HEK293T (cell line): ENCODE measurements at regions not wholly inside any gene's neighbourhood (a gene's known extent, or its start where the extent isn't known, plus 50 kb on each side); places are given as distances from the start of the nearest gene placed in this dataset.

Experiments
- BHLHE40 ChIP-seq: fragments of 450-650 bp; IDR thresholded peaks from 2 replicates; pipeline ENCODE4 v1.6.1; 2016; ENCODE audit warnings: mild to moderate bottlenecking, moderate library complexity, borderline replicate concordance
- FOXK2 ChIP-seq: fragments of 450-650 bp; IDR thresholded peaks from 2 replicates; pipeline ENCODE4 v1.6.1; 2016; ENCODE audit warnings: mild to moderate bottlenecking
- FOXM1 ChIP-seq: fragments of 450-650 bp; IDR thresholded peaks from 2 replicates; pipeline ENCODE4 v1.6.1; 2017; ENCODE audit warnings: mild to moderate bottlenecking, borderline replicate concordance
- HDGF ChIP-seq: fragments of 450-650 bp; IDR thresholded peaks from 2 replicates; pipeline ENCODE4 v1.6.1; 2017; ENCODE audit warnings: antibody characterized with exemption, borderline replicate concordance
- L3MBTL2 ChIP-seq: fragments of 450-650 bp; conservative IDR thresholded peaks from 2 replicates; pipeline ENCODE4 v1.6.1; 2016; ENCODE audit warnings: mild to moderate bottlenecking
- NFRKB ChIP-seq: fragments of 450-650 bp; IDR thresholded peaks from 2 replicates; pipeline ENCODE4 v1.6.1; 2016; ENCODE audit warnings: mild to moderate bottlenecking, moderate library complexity
- SP1 ChIP-seq: fragments of 450-650 bp; IDR thresholded peaks from 2 replicates; pipeline ENCODE4 v1.6.1; 2017
- ZNF384 ChIP-seq: fragments of 450-650 bp; IDR thresholded peaks from 2 replicates; pipeline ENCODE4 v1.6.1; 2016

DNA sequence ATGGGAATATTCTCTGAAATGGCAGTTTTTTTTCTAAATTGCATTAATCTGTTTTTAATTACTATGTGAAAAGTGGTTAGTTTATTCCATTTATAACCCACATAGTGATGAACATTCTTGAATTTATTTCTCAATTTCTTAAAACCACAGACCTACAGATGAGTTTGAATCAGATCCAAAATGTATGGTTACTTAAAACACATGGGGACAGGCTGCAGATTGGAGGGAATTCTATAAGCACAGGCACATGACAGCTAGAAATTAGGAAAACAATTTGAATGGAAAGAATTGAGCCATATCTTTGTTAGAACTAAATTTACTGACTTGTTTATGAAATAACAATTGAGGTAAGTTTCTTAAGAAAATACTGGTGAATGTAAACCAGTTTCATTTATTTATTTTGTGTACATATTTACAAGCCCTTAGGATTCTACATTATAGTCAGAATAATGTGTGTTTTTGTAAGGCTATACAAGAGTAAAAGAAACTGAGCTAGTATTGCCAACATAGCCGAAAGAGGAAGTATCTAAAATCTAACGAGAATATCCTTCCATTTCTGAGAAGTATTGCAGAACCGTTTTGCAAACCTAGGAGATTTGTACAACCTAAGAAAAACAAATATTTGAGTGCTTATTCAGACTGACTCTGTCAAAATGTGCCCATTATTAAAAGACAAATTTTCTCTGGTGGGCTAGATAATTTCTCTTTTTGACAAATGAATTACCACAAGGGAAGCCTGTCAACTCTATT, 434.3 kb upstream of the SEMA3D start:
- TF ChIP-seq BHLHE40, result no peak
- no peak for TF ChIP-seq FOXK2
- no peak for TF ChIP-seq NFRKB
- TF ChIP-seq HDGF, result no peak
- no peak for TF ChIP-seq ZNF384
- TF ChIP-seq L3MBTL2, result no peak
- no peak for TF ChIP-seq SP1
- no peak for TF ChIP-seq FOXM1
